SK-N-SH treated with all-trans-retinoic acid at 6 μM for 48 hours (cell line): ENCODE measurements at regions not wholly inside any gene's neighbourhood (a gene's known extent, or its start where the extent isn't known, plus 50 kb on each side); places are given as distances from the start of the nearest gene placed in this dataset.

Experiments
- CSRNP3 ChIP-seq: fragments of 250-450 bp; sonication (Bioruptor Pico); IDR thresholded peaks from 2 replicates; pipeline ENCODE4 v1.5.1; 2021; ENCODE audit warnings: mild to moderate bottlenecking, moderate library complexity
- PATZ1 ChIP-seq: fragments of 250-450 bp; sonication (Bioruptor Pico); IDR thresholded peaks from 2 replicates; pipeline ENCODE4 v1.8.0; 2020; ENCODE audit warnings: mild to moderate bottlenecking, moderate library complexity, borderline replicate concordance

- no peak for TF ChIP-seq CSRNP3 (CRISPR knock-in tag)
- TF ChIP-seq PATZ1 (CRISPR knock-in tag) = no peak
Measured at GRCh38 chr3:64360280-64360679, 135.0 kb upstream of the PRICKLE2 start.
